ENCODE measurements at regions not wholly inside any gene's neighbourhood (a gene's known extent, or its start where the extent isn't known, plus 50 kb on each side); places are given as distances from the start of the nearest gene placed in this dataset.

DNA sequence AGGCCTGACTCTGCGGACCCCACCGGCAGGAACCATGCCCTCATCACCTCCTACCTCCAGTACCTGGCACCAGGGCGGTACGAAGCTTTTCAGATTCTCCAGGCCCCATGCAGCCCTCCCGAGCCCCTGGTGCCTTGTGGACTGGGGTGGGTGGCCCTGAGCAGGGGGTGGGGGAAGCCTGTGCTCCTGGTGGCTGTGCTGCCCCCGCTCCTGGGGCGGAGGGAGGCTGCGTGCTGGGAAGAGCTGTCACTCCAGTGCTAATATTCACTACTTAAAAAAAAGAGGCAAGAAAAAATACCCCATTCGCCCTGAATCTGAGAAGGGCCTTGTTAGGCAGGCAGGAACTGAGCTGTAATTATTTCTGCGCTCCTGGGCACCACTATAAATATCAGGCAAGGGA, 111.8 kb downstream of the ENGASE start:
- no peak for DNase-seq

- no peak for DNase-seq
These were observed 111.0 kb downstream of the ENGASE start for GRCh38 chr17:79185671-79186070.

GRCh38 chr17:79184219-79184618, 109.6 kb downstream of the ENGASE start:
- DNase-seq, result no peak

DNA sequence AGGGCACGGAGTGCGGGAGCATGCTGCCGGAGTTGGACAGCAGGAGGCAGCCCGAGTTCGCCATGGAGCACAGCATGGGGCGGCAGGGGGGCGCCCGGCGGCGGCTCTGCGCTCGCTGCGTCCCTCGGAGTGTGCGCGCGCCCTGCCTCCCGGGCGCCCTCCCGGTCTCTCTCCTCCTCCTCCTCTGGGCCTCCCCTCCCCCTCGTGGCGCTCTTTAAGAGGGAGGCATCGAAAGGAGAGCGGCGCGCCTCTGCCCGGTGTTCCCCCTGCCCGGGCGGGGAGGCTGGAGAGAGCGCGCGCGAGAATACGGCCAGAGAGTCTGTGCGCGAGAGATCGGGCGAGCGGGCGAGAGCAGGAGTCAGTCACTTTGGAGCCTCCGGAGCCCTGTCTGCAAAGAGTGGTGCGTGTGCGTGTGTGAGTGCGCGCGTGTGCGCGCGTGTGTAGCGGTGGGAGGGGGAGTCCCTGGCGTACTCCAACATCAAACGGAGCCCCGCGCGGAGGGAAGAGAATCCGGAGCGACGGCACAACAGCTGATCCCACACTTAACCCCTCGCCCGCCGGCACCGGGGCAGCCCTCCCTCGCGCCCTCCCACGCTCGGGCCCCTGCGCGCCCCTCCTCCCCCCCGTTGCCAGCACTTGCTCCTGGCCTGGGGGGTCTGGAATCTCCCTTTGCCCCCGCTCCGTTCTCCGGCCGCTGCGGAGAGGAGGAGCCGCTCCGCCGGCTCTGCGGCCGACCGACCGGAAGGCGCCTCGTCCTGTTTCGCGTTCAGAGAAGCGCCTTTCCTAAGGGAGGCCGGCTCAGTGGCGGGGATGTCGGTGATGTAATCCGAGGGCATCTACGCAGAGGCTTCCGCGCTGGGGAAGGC, 108.9 kb downstream of the ENGASE start:
- DNase-seq, result no peak

- DNase-seq, result no peak
These were observed 108.3 kb downstream of the ENGASE start for GRCh38 chr17:79183043-79183292.

GRCh38 chr17:79182176-79183042, 107.8 kb downstream of the ENGASE start:
- no peak for DNase-seq

GRCh38 chr17:79180358-79181005, 105.9 kb downstream of the ENGASE start:
- DNase-seq, result no peak

DNA sequence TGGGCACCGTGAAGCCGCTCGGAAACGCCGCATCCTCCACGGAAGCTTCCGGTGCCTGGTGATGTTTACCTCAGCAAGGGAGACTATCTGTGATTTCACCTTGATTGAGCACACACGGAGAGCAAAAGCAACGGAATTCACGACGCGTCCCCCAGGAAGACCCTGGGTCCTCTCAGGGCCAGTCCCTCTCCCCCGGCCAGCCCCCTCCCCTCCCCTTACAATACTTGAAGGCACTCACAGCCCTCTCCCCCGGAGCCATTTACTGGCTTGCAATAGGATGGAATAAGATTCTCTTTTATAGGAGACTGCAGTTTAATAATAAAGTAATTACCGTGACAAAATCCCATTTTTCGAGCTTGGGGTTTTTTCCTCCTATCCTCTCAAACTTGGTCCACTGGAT, 104.7 kb downstream of the ENGASE start:
- DNase-seq, result no peak

DNA sequence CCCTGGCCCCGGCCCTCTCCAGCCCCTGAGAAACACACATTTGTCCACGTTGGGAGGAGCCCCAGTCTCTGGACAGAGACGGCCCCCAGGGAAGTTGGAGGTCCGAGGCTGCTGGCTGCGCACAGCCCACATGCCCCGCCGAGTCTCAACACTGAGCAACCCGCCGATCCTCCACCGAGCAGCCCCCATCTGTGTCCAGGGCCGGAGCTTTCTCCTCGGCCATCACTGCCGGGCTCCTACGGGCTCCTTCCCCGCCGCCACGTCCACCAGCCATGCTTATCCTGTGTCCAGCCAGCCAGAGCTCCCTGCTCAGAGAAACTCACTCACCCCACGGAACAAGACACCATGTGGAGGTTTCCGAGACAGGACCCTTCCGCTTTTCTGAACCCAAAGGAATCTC, 103.3 kb downstream of the ENGASE start:
- no peak for DNase-seq

DNA sequence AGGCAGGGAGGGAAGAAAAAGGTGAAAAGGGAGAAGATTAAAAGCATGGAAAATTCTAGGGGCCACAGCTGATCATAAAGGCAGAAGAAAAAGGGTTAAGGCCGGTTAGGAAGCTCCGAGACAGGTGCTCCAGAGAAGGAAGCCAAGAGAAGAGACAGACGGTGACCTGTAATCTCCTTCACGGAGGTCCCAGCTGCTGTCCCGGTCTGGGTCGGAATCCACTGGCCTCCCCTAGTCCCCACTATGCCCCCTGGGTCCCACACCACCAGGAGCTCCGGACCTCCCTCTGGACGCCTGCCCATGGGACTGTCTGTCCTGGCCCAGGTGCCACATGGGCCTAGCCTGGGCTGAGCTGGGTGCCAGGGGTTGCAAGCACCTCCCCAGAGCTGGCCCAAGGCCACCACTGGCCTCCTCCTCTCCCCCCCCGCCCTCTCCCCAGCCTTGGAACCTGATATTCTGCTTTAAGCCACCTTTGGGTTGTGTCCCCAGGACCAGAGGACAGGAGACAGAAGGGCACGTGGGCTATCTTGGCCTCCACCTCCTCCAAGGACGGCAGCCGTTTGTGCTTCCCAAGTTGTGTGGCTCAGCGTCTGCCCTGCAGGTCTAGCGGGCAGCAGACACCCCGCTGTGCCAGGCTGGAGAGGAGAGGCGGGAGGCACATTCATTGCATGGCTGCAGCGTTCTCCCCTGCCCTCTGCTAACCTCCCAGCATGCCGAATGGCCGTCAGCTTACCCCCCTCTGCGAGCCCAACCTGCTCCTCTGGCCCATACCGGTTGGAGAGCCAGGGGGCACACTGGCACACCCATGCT, 102.4 kb downstream of the ENGASE start:
- DNase-seq, result no peak

DNA sequence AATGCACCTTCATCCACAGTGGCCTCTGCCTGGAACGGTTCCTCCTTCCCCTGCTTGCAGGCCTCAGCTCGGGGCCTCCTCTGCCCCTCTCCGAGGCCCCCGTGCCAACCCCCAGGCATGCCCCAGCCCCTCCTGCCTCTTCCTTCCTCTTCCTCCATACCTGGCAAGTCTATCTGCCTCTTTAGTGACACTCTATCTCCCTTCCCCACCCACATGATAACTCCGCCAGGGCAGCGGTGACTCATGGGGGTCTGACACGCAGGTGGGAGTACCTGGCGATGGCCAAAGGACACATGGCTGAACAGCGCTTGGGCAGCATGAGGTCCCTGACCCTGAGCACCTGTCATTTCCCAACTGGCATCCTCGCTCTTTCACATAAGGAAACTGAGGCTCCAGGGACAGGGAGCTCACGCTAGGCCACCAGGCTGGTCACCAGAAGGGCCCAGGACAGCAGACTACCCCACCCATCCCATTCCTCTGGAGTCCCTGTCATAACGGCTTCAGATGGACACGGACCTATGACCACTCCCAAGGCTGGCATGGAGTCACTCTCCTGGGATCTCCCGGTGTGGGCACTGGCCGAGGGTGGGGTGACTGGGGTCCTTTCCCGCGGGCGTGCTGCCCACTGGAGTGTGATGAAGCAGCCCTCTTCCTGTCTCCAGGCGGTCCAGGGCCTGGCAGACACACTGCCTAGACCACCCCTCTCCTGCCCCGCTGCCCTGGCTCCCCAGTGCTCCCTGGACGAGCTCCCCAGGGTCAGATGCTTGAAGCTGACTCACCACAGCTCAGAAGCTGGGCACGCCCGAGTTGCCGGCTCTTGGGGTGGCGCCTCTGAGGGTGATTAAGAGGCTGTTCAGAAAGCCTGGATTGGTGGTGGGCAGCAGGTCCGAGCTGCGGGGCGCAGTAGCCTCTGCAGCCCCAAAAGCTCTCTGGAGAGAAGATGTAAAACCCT, 100.6 kb downstream of the ENGASE start:
- DNase-seq, result no peak

DNA sequence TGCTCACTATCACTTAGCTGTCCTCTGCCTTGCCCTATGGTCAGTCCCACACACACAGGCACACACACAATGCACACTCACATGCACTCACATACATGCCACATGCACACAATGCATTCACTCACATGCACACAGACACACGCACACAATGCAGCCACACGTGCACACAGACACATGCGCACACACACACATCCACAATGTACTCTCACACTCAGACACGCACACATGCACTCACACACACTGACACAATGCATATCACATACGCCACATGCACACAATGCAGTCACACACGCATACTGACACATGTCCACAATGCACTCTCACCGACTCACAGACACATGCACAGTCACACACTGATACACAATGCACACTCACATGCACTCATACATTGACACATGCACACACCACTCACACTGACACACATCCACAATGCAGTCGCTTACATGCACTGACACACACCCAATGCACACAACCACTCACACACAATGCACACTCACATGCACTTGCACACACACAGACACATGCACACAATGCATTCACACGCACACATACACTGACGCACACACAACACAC, 99.7 kb downstream of the ENGASE start:
- no peak for DNase-seq

DNA sequence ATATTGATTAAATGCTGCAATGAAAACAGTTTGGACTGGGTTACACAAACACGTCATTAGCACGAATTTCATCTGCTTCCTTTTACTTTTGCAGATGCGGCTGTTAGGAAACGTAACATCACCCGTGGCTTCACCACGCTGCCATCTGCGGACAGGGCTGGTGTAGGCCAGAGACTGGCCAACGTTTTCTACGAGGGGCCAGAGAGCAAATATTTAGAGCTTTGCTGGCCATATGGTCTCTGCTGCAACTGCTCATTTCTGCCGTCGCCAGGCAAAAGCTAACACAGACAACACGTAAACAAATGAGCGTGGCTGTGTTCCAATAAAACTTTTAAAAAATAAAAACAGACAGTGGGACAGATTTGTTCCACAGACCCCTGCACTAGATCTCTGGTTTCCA, 96.6 kb downstream of the ENGASE start:
- DNase-seq, result no peak

- DNase-seq, result no peak
These were observed 95.2 kb downstream of the ENGASE start for GRCh38 chr17:79169861-79170260.

DNA sequence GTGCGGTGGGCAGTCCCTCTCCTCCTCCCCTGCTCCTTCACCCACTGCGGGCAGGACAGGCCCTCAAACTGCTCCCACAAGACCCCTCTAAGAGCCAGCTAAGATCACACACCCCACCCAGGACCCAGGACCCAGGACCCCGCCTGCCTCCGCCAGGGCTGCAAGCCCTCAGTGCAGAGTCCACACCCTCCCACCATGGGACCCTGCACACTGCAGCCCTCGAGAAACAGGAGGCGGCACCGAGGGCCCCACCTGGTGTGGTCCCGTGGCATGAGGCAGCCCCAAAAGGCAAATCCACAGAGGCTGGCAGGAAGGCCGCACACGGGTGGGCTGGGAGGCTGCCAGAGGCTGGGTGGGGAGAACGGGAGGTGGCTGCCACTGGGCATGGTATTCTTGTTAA, 94.7 kb downstream of the ENGASE start:
- no peak for DNase-seq

GRCh38 chr17:79168486-79169055, 93.9 kb downstream of the ENGASE start:
- no peak for DNase-seq

- DNase-seq, result no peak
These were observed 92.9 kb downstream of the ENGASE start for GRCh38 chr17:79167486-79167885.

GRCh38 chr17:79165756-79166473, 91.3 kb downstream of the ENGASE start:
- DNase-seq, result no peak

GRCh38 chr17:79164913-79165695, 90.5 kb downstream of the ENGASE start:
- no peak for DNase-seq

GRCh38 chr17:79164408-79164807, 89.8 kb downstream of the ENGASE start:
- DNase-seq, result no peak
